Gastrocnemius medialis (tissue), 4 donors: ENCODE measurements at regions not wholly inside any gene's neighbourhood (a gene's known extent, or its start where the extent isn't known, plus 50 kb on each side); places are given as distances from the start of the nearest gene placed in this dataset.

Experiments
- CTCF ChIP-seq, 5 experiments: fragments of 450-650 bp in 3 of 5; fragments of 200-600 bp in 2 of 5; sonication (generic) in 2 of 5; IDR thresholded peaks in 4 of 5; conservative IDR thresholded peaks in 1 of 5; 1 replicate in 4 of 5; 2 replicates in 1 of 5; pipeline ENCODE4 v1.5.1; 2016 to 2019; ENCODE audit warnings: antibody characterized with exemption in 5 of 5, mild to moderate bottlenecking in 3 of 5, moderate library complexity in 3 of 5
- POLR2A ChIP-seq, 2 donors: fragments of 450-650 bp; IDR thresholded peaks; one replicate each; pipeline ENCODE4 v1.6.1; 2017; ENCODE audit warnings: antibody characterized with exemption in 2 of 2, mild to moderate bottlenecking in 2 of 2, moderate library complexity in 2 of 2

- TF ChIP-seq POLR2A (IDR thresholded peaks at IDR 0.05) (no peak), CTCF (IDR thresholded peaks at IDR 0.05 in 4 of 5, conservative IDR thresholded peaks at IDR 0.05 in 1 of 5) (no peak)
These were observed 302.0 kb downstream of the ETS1 start for GRCh38 chr11:128285321-128285720.
